ENCODE measurements at regions not wholly inside any gene's neighbourhood (a gene's known extent, or its start where the extent isn't known, plus 50 kb on each side); places are given as distances from the start of the nearest gene placed in this dataset.
"Not testable (repeated sequence)": the region's sequence is repeated elsewhere in the genome, so short reads cannot be mapped to it uniquely, and the experiment has no call there.

- H3K36me3 ChIP-seq; H3K4me1 ChIP-seq; ATAC-seq; intact Hi-C loops (cut with DNase I); DNase-seq; H3K27ac ChIP-seq; H3K9me3 ChIP-seq; H3K27me3 ChIP-seq; H3K4me3 ChIP-seq: not testable (repeated sequence)
- no CpG with 5 or more reads among the region's 3 CpGs for WGBS, 2 donors
Measured at GRCh38 chrY:23695664-23696328, 352.0 kb downstream of the CDY1B start.

- WGBS, 2 donors, result no CpG with 5 or more reads among the region's 11 CpGs
- H3K4me1 ChIP-seq; H3K9me3 ChIP-seq; H3K27me3 ChIP-seq; intact Hi-C loops (cut with DNase I); H3K4me3 ChIP-seq; DNase-seq; ATAC-seq; H3K36me3 ChIP-seq; H3K27ac ChIP-seq: not testable (repeated sequence)
Measured at GRCh38 chrY:23681960-23682359, 365.9 kb downstream of the CDY1B start.

GRCh38 chrY:23669858-23670257 is 378.0 kb downstream of the CDY1B start:
- ATAC-seq, result peak in 3 of 8 donors; percentile 41 to 67 (median 49)
- DNase-seq; H3K27ac ChIP-seq; H3K36me3 ChIP-seq; H3K27me3 ChIP-seq; H3K4me1 ChIP-seq; H3K9me3 ChIP-seq; H3K4me3 ChIP-seq; intact Hi-C loops (cut with DNase I): not testable (repeated sequence)

GRCh38 chrY:23622313-23622712 is 403.0 kb downstream of the DAZ2 start:
- H3K4me1 ChIP-seq; H3K27me3 ChIP-seq; H3K36me3 ChIP-seq; DNase-seq; H3K27ac ChIP-seq; H3K9me3 ChIP-seq; ATAC-seq; H3K4me3 ChIP-seq; intact Hi-C loops (cut with DNase I): not testable (repeated sequence)
- WGBS, 2 donors, result no CpG with 5 or more reads among the region's 3 CpGs

GRCh38 chrY:23610449-23610848 is 391.1 kb downstream of the DAZ2 start:
- H3K27me3 ChIP-seq; H3K4me1 ChIP-seq; H3K4me3 ChIP-seq; H3K27ac ChIP-seq; DNase-seq; H3K36me3 ChIP-seq; ATAC-seq; H3K9me3 ChIP-seq; intact Hi-C loops (cut with DNase I): not testable (repeated sequence)
- WGBS, 2 donors, result no CpG with 5 or more reads among the region's 4 CpGs

GRCh38 chrY:23596509-23596908 is 377.2 kb downstream of the DAZ2 start:
- H3K27ac ChIP-seq; H3K4me3 ChIP-seq; H3K4me1 ChIP-seq; DNase-seq; H3K27me3 ChIP-seq; H3K9me3 ChIP-seq; H3K36me3 ChIP-seq; ATAC-seq; intact Hi-C loops (cut with DNase I): not testable (repeated sequence)
- no CpG with 5 or more reads among the region's 2 CpGs for WGBS, 2 donors

- H3K27ac ChIP-seq; intact Hi-C loops (cut with DNase I); DNase-seq; H3K27me3 ChIP-seq; ATAC-seq; H3K4me1 ChIP-seq; H3K9me3 ChIP-seq; H3K4me3 ChIP-seq; H3K36me3 ChIP-seq: not testable (repeated sequence)
- WGBS, 2 donors, result no CpG with 5 or more reads among the region's 1 CpG
Measured at GRCh38 chrY:23590243-23590642, 370.9 kb downstream of the DAZ2 start.

- H3K36me3 ChIP-seq; H3K27ac ChIP-seq; H3K9me3 ChIP-seq; H3K27me3 ChIP-seq; H3K4me3 ChIP-seq; H3K4me1 ChIP-seq; DNase-seq; intact Hi-C loops (cut with DNase I); ATAC-seq: not testable (repeated sequence)
- WGBS, 2 donors, result no CpG with 5 or more reads among the region's 4 CpGs
Measured at GRCh38 chrY:23588409-23588808, 369.1 kb downstream of the DAZ2 start.
